Loucy (cell line): ENCODE measurements at regions not wholly inside any gene's neighbourhood (a gene's known extent, or its start where the extent isn't known, plus 50 kb on each side); places are given as distances from the start of the nearest gene placed in this dataset.
A peak's percentile ranks its signal among the peaks of the same experiment; 100 is the strongest.

ENCODE experiments used
- H2AFZ ChIP-seq: fragments of 200-600 bp; sonication (generic); 2 replicates; pipeline ENCODE4 v1.6.0; 2016; ENCODE audit warnings: antibody characterized with exemption, mild to moderate bottlenecking, low read length, moderate library complexity
- H3F3A ChIP-seq: fragments of 200-600 bp; 2 replicates; pipeline ENCODE4 v1.6.0; 2016; ENCODE audit warnings: antibody characterized with exemption, low read depth, mild to moderate bottlenecking
- H3K27me3 ChIP-seq: fragments of 200-600 bp; sonication (generic); 2 replicates; pipeline ENCODE4 v1.6.1; 2014; ENCODE audit warnings: low read length, mild to moderate bottlenecking; ENCODE audit not compliant: insufficient read depth, poor library complexity, severe bottlenecking
- H3K36me3 ChIP-seq: fragments of 200-600 bp; sonication (generic); 2 replicates; pipeline ENCODE4 v1.6.1; 2016; ENCODE audit warnings: low read length; ENCODE audit not compliant: insufficient read depth
- H3K4me1 ChIP-seq: fragments of 200-600 bp; sonication (generic); 2 replicates; pipeline ENCODE4 v1.5.1; 2014; ENCODE audit warnings: low read length, mild to moderate bottlenecking; ENCODE audit not compliant: insufficient read depth, poor library complexity, severe bottlenecking
- H3K4me2 ChIP-seq: fragments of 200-600 bp; sonication (generic); 2 replicates; pipeline ENCODE4 v1.6.0; 2014; ENCODE audit warnings: antibody characterized with exemption, low read length, low read depth, mild to moderate bottlenecking; ENCODE audit not compliant: poor library complexity, severe bottlenecking
- H3K4me3 ChIP-seq: fragments of 200-600 bp; sonication (generic); 2 replicates; pipeline ENCODE4 v1.5.1; 2014; ENCODE audit warnings: low read length, mild to moderate bottlenecking, mixed read lengths; ENCODE audit not compliant: poor library complexity, severe bottlenecking
- H3K79me2 ChIP-seq: fragments of 200-600 bp; sonication (generic); 2 replicates; pipeline ENCODE4 v1.6.1; 2014; ENCODE audit warnings: low read length; ENCODE audit not compliant: insufficient read depth
- H3K9ac ChIP-seq: fragments of 200-600 bp; sonication (generic); 2 replicates; pipeline ENCODE4 v1.6.0; 2014; ENCODE audit warnings: mild to moderate bottlenecking, low read depth, low read length, moderate library complexity; ENCODE audit not compliant: poor library complexity, severe bottlenecking
- H3K9me2 ChIP-seq: fragments of 200-600 bp; sonication (generic); replicated peaks from 2 replicates; pipeline ENCODE4 v1.6.1; 2016; ENCODE audit warnings: low read depth, low read length, mixed read lengths
- H3K9me3 ChIP-seq: fragments of 200-600 bp; sonication (generic); 2 replicates; pipeline ENCODE4 v1.6.1; 2014; ENCODE audit warnings: mild to moderate bottlenecking, antibody characterized with exemption, low read length, low read depth; ENCODE audit not compliant: insufficient read depth
- H4K20me1 ChIP-seq: fragments of 200-600 bp; sonication (generic); 2 replicates; pipeline ENCODE4 v1.6.0; 2014; ENCODE audit warnings: antibody characterized with exemption, low read length, mild to moderate bottlenecking; ENCODE audit not compliant: insufficient read depth, poor library complexity, severe bottlenecking
- CTCF ChIP-seq: fragments of 200-600 bp; sonication (generic); conservative IDR thresholded peaks from 2 replicates; pipeline ENCODE4 v1.5.1; 2014; ENCODE audit warnings: mild to moderate bottlenecking, antibody characterized with exemption, low read length
- EZH2phosphoT487 ChIP-seq: fragments of 200-600 bp; IDR thresholded peaks from 2 replicates; pipeline ENCODE4 v1.6.1; 2018; ENCODE audit warnings: antibody characterized with exemption, mild to moderate bottlenecking, moderate library complexity, borderline replicate concordance

- TF ChIP-seq EZH2phosphoT487: no peak
- no peak for TF ChIP-seq CTCF
- Histone ChIP-seq H3K79me2 (no peaks in the 10 kb centered on the region), H3K9me3 (no peaks in the 10 kb centered on the region), H3K9me2 (no peaks in the 10 kb centered on the region), H3K4me1 (no peaks in the 10 kb centered on the region), H3K36me3 (no peaks in the 10 kb centered on the region), H3K9ac (no peak overlapping the region), H3K4me2 (no peak overlapping the region), H3K27me3 (no peaks in the 10 kb centered on the region), H2AFZ (no peak overlapping the region), H3F3A (no peaks in the 10 kb centered on the region), H3K4me3 (no peak overlapping the region), H4K20me1 (no peaks in the 10 kb centered on the region)
These were observed 60.6 kb upstream of the SEC16B start for GRCh38 chr1:178030467-178030866.

- no peak overlapping the region for H3K4me3 ChIP-seq
- H3K4me2 ChIP-seq: no peak overlapping the region
- peak; percentile 76 for TF ChIP-seq CTCF
- TF ChIP-seq EZH2phosphoT487: no peak
- no peak overlapping the region for H2AFZ ChIP-seq
- H3K36me3 ChIP-seq: no peaks in the 10 kb centered on the region
- no peaks in the 10 kb centered on the region for H3K79me2 ChIP-seq
- no peaks in the 10 kb centered on the region for H3K27me3 ChIP-seq
- H3K4me1 ChIP-seq: no peaks in the 10 kb centered on the region
- H3K9ac ChIP-seq: no peak overlapping the region
- no peaks in the 10 kb centered on the region for H4K20me1 ChIP-seq
- H3K9me2 ChIP-seq: no peaks in the 10 kb centered on the region
- no peaks in the 10 kb centered on the region for H3K9me3 ChIP-seq
- H3F3A ChIP-seq: no peaks in the 10 kb centered on the region
These were observed 62.0 kb upstream of the RASAL2 start for GRCh38 chr1:178031856-178032320.

DNA sequence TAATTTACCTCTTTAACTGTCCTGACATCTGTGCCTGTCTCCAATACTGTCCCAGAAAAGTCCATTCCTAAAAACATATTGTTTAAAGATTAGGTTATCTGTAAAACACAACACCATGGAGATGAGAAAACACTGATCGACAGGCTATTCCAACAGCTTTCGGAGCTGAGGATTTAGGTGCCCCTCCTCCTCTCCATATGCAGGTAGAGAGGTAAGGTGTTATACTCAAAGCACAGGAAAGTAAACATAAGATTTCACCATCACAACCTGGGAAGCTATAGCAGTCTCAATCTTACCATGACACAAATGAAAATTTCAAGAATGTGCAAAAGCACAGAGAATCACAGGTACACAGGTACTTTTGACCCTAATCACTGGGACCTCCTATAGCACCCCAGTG, 60.9 kb upstream of the RASAL2 start:
- Histone ChIP-seq H3K79me2 (no peaks in the 10 kb centered on the region), H3F3A (no peaks in the 10 kb centered on the region), H4K20me1 (no peaks in the 10 kb centered on the region), H3K9ac (no peak overlapping the region), H3K9me2 (no peaks in the 10 kb centered on the region), H2AFZ (no peak overlapping the region), H3K4me3 (no peak overlapping the region), H3K4me2 (no peak overlapping the region), H3K4me1 (no peaks in the 10 kb centered on the region), H3K9me3 (no peaks in the 10 kb centered on the region), H3K27me3 (no peaks in the 10 kb centered on the region), H3K36me3 (no peaks in the 10 kb centered on the region)
- TF ChIP-seq EZH2phosphoT487: no peak
- no peak for TF ChIP-seq CTCF
